IPS-NIHi11 (cell line): ENCODE measurements at regions not wholly inside any gene's neighbourhood (a gene's known extent, or its start where the extent isn't known, plus 50 kb on each side); places are given as distances from the start of the nearest gene placed in this dataset.

Experiments
- DNase-seq: peaks from one replicate; pipeline ENCODE4 v3.0.0; 2012; ENCODE audit warnings: mixed read lengths, low spot score

DNA sequence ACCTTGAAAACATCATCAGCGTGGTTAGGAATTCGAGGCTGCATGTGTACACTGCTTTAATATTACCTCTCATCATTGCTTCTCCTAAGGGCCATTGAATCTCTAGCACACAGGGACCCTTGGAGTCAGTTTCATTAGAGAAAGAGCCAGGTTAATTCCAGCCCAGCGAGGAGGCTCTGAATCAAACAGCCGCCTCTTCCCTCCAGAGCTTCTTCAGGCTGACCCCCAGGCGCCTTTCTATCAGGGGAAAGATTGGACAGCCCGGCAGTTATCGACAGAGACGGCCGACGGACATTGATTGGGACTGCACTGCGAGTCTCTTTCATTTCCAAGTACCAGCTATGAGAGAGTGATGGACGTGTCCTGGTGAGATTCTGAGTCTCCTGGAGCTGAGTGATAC is 159.2 kb downstream of the ANKRD60 start:
- no peak for DNase-seq

DNA sequence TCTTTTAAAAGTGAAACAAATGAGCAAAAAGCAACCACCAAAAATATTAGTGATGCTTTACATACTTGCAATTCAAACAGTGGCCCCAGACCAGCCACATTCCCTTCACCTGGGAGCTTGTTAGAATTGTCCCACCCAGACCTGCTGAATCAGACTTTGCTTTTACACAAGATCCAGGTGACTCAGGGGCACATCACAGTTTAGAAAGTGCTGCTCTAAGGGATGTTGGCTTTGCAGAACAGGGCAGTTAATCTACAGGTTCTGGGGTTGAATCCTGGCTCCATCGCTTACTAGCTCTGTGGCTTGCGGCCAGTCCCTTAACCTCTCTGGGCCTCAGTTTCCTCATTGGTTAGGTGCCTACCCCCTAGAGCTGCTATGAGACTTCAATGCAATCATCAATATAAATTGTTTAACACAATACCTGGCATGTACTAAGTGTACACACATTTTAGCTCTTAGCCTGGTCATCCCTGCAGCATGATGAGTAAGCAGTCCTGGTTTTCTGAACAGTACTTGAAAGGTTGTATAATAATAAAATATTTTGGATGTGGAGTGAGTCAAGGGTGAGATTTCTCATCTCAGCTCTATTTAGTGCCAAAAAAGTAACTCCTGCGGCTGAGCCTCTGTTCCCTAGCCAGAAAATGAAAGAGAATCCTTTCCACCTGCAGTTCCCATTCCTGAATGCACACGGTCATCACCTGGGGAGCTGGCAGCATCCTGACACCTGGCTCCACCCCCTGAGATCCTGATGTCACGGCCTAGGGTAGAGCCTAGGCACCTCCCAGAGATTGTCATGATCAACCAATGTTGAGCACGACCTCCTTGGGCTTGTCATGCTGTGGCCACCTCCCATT is 162.7 kb downstream of the ANKRD60 start:
- no peak for DNase-seq

DNA sequence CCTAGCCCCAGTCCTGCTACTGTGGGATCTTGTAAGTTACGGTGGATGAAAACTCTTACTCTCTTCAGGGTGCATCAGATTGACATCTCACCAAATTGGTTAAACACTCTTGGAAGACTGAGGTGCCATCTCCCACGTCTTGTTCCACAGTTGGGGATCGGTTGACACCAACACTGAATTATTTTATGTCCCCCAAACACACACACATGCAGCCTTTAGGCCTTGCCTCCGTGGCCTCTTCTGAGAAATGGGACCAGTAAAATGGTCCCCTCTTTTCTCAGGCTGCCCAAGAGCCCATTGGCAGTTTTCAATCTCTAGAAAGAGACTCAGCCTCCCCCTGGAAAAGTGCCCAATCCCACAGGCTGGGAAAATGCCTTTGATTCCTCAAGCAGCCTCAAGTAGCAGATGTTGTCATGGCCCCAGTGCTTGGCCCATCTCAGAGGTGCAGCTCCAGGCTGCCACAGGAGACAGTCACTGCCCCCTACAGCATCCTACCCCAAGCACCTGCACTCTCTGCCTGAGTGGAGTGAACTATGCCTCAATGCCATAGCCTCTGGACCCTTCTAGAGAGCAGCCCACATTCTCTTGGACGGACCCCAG is 163.9 kb downstream of the ANKRD60 start:
- no peak for DNase-seq

DNA sequence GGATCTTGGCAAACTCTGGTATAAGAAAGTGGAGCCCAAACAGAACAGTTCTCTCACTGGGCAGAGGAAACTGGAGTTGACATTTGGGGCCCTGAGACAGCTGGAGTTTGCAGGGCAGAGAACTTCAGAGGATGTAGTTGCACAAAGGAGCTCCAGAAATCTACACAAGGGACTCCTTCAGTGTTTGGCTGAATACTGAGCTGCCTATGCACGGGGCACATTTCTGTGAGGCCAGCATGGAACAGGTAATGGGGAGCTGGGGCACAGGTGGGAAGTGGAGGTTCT is 169.3 kb downstream of the ANKRD60 start:
- no peak for DNase-seq

DNA sequence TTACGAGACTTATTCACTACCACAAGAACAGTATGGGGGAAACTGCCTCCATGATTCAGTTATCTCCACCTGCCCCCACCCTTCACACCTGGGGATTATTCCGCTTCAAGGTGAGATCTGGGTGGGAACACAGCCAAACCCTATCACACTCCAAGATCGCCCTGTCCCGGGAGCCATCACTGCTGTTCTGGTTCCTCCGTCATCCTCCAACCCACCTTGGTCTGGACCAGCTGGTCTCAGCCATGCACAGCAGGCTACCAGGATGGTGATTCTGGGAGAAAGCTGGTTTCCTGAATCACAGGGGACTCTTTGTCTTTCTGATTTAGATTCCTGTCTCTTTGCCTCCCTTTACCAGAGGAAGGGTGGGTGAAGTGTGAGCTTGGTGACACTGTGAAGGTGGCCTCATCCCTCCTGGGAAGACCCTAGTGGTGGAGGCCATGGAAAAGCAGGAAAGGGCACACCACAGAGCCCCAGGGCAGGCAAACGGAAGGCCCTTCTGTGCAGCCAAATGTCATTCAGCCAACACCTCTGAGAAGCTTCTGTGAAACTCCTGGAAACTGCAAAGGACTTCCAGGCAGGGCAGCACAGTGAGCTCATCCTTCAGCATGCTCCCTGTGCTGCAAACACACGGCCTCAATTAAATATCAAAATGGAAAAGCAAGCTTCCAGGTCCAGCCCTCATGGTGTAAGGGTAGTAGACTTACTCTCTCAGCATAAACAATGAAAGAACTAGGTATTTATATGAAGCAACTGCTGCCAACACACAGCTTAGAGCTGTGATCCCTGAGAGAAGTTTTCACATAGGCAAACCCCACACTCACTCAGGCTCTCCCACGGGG is 169.8 kb downstream of the ANKRD60 start:
- no peak for DNase-seq

DNA sequence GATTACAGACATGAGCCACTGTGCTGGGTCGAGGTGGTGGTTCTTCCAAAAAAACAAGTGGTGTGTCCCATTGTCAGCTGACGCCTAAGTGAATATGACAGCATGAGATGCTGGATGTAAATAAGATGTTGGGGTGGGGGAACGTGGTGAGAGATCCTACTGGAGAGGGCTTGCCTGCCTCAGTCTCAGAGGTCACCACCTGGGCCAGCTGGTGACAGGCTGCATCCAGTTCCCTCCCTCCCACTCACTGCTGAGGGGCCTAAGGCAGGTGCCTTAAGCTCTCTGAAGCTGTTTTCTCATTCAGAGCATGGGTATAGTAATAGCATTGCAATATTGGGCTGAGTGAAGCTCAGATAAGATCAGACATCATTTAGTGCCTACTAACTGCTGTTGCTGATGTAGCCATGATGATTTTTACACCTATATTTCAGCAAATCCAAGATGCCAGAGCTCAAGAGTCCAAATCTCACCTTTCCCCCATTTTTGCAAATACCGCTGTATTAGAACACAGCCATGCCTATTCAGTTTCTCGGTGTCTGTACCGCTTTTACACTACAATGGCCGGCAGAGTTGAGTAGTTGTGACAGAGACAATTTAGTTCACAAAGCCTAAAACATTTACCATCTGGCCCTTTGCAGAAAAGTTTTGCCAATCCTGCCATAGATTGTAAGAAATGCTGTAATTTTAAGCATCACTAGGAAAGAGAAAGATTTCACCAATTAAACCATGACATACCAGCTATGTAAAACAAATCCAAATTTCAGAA is 171.3 kb downstream of the ANKRD60 start:
- DNase-seq: no peak

DNA sequence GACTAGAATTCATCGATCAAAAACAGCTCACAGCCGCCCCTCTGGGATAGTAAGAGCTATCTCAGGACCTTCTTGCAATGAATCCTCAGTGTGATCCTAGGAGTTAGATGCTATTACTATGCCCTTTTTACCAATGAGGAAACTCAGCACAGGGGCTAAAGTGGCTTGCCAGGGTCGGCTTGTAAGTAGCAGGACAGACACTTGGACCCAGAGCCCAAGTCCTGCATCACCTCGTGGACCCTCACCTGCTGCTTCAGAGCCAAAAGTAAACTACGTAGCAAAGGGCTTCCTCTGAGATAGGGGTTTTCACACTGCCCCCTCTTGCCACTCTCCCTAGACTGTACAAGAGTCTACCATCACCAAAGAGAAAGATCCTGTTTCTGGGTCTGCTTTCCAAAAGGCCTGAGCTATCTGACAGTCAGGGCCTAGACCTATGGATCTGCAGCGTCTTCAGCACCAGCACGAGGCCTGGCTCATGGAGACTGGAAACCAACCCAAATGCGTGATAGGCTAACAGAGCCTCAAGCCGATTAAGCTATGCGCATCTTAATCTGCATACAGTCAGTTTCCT is 172.3 kb downstream of the ANKRD60 start:
- DNase-seq: no peak

DNA sequence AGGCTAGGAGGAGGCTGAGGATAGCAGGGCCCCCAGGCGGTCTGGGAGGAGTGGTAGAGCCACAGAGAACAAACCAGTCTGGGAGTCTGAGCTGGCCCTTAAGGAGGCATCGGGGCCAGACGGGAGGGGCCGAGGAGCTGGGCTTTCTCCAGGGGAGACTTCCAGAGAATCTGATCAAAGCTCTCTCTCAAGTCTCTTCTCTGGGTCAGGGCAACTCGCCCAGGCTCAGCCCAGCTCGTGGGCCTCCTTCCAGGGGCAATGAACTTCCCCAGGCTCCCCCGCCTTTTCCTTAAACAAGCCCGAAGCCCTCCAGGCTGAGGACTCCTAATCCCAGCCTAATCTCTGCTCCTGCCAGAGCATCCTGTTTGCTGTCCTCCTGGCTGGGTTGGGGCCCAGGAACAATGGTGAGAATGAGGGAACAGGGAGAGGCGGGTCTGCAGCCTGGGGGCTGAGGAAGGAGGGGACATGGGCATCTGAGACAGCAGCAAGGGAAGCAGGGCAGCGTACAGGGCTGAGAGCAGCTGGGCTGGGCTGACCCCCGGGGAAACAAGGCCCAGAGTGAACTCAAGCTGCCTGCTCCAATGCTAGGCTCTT is 173.6 kb downstream of the ANKRD60 start:
- no peak for DNase-seq

DNA sequence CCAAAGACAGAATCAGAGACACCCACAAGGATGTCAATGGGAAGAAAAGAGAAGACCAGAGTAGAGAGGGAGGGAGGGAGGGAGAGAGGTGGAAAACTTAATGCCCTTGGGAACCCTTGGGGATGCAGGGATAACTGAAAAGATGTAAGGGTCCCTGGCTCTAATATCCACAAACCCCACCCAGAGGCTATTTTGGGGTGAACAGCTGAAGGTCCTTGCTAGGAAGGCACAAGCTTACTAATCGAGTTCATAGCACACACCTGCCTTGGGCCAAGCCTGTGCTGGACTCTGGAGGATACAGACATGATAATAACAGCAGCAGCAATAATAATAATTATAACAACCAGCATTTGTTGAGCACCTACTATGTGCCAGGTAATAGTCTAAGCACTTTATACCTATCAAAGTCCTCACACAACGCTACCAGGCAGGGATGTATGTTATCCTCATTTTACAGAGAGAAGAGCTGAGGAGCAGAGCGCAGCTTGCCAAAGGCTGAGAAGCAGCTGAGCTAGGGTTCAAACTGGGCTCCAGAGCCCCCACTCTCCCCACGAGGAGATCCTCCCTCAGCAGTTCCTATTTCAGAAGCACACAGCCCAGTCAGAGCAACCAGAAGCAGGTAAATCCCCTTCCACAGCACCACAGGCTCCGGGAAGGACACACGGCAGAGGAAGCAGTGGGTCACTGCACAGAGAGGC is 174.2 kb downstream of the ANKRD60 start:
- DNase-seq: no peak

DNA sequence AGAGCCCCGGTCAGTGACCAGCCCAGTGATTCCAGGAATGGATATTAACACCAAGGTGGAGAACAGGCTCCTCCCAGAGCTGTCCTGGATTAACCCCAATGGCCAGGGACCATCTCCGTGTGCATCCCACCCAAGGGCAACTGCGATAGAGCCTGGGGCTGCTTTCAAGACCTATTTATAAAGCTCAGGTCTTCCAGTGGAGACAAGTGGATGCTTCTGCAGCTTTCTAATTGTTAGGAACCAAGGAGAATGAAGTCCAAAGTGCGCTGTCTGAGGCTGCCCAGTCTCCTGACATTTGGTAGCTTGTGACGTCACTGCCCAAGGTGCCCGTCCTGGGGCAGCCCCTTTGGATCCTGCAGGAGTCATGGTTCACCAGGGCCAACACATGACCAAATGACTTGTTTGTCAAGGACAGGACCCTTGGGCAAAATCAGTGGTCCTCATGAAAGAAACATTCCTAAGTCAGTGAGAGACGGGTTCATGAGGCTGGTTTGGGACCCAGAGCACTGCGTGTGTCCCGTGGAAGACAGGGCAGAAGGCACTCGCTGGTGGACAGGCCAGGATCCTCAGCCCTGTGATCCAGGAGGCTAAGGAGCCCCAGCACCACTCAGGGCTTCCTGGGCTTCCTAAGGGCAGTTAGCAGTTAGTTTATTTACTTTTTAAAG is 174.9 kb downstream of the ANKRD60 start:
- no peak for DNase-seq

DNA sequence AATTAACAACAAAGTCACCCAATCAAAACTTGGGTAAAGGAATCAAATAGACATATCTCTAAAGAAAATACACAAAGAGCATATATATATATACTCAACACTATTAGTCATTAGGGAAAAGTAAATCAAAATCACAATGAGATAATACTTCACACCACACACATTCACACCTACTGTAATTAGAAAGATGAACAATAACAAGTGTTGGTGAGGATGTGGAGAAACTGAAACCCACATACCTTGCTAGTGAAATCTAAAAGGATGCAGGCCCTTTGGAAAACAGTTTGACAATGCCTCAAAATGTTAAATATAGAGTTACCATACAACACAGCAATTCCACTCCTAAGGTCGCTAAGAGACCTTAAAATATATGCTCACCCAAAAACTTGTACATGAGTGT is 177.1 kb downstream of the ANKRD60 start:
- no peak for DNase-seq

DNA sequence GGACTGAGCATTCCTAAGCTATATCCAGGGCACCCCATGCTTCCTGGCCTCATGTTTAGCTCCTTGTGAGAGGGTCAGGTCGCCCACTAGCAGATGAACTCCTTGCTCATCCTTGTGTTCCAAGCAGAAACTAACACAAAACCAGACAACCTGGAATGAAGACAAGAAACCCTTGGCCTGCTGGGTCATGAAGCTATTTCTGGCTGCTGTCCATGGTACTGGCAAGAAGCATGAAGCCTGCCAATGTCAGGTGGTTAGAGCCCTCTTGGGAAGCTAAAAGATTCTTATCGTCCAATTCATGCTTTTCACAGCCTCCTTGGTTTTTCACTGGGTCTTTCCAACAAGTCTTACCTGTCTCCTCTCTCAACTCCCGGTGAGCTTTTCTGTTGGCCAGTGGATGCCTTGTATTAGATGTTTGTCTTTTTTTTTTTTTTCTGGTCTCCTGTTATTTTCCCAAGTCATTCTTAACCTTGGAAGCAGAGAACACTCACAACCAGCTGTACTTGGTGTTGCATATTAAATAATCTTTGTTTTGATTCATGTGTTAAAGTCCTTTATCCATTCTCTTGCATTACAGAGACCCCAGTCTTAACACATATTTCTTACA is 180.3 kb downstream of the ANKRD60 start:
- DNase-seq: peak; percentile 75

DNA sequence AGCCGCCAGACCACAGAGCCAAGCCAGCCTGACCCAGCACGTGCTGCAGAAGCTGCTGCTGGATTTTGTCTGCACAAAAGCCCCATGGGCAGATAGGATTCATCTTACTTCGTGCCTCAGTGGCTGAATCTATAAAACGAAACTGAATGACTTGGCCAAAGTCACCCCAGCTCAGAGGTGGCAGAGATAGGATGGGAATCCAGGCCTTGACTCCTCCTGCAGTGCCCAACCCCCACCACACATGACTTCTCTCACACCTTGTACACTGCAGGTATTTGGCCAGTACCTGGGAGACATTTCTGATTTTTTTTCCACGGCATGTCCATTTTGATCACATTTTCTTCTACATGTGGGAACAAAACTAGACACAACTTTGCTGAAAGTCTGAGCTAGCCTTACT is 182.1 kb downstream of the ANKRD60 start:
- no peak for DNase-seq

DNA sequence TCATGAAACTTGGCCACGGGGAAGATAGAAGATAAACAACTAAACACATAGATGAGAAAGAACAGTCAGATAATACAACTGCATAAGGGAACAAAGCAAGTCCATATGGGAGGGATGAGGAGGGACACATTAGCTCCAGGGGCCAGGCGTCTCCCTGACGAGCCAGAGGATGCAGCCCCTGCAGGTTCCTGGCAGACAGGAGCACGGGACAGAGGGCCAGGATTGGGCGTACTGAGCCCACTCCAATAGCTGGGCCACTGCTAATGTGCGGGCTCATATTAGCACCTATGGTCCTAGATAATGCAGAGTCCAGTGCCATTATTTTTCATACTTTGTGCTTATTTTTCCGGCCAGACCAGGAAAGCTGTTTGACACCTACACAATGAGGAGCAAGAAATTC is 182.9 kb downstream of the ANKRD60 start:
- no peak for DNase-seq

DNA sequence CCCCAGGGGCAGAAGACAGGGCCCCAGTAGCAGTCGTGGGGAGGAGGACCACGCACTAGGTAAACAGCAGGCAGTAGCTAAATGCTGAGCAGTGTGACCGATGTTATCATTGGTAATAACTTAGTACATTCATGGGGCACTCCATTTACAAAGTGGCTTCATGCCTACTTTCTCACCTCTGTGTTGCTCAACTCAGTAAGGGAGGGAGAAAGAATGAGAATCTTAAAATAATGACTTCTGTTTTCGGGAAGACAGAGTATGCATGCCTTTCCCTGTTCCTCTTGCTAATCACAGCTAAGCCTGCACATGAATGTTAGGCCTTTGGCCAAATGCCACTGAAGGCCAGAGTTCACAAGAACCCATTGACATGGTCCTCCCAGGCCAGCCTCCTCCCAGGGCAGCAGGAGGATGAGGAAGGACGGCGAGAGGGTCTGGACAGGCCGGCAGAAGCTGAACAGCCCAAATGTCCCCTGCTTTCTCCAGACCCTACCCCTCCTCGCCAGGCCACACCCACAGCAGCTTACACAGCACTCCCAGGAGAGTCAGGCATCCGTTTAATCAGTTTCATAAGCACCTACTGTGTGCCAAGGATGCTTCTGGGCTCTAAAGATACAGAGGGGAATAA is 183.4 kb downstream of the ANKRD60 start:
- no peak for DNase-seq

DNA sequence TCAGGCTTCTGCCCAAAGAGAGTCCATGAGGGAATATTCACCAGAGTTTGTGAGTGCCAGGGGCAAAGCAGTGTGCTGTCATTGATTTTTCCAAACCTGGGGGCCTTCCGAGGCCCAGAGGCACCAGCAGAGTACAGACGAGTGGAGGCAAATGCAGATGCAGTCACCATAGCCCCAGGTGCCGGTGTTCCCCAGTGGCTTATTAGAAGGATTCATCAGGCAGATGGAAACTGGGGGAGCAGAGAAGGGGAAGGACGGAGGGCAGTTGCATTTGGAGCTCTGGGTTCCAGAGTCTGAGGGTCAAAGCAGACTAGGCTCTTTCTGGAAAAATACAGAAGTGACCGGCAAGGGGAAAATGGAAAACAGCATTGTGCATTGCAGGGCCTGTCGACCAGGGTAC is 184.2 kb downstream of the ANKRD60 start:
- DNase-seq: no peak

DNA sequence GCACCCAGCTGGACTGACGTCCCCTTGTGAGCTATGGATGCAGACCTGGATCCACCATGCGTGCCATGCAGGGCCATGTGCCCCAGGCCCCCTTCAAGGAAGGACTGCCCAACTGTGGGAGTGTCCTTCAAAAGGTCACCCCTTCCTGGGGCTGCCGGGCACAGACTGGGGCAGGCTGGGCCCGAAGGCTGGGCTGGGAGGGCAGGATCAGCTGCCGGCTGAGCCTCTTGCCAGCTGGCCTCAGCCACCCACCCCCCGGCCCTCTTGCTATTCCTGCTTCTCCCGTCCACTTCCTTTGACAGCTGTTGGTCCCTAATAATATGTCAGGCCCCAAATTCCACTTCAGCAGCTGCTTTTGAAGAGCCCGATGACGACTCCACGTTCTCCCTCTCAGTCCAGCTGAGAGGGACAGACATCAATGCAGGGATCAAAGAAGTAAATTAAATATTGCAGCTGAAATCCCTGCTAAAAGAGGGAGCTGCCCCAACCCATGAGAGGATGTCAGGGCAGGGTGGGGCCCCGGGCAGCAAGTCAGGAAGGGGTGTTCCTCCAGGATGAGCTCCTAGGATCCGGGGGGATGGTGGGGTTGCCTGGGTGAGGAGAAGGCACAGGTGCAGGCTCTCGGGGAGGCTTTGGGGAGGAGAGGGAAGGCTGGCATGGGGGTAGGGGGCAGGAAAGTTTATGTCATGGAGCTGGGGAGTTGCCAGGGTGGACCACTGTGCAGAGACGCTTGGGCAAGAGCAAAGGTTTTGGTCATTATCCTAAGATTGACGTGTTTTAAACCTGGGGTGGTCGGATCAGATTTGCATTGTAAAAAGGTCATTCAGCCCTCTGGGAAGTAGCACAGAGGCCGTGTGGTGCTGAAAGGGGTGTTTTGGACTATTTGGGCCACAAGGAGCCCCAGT is 185.0 kb downstream of the ANKRD60 start:
- no peak for DNase-seq

DNA sequence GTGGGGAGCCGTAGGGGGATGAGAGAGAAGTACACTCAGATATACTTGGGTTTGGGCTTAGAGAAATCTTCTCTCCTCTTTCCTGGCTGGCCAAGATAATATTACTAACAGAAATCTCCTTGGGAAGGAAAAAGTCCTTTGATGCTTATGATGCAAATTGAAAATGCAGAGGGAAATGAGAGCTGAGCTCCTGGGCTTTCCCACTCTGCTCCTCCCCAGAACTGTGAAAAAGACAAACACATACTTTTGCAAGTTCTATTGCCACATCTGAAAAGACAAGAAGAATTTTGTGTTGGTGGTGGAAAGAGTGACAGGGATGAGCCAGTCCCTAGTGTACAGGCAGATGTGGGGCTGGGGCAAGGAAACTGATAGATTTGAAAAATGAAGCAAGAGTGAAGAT is 185.9 kb downstream of the ANKRD60 start:
- no peak for DNase-seq
